ENCODE measurements at regions not wholly inside any gene's neighbourhood (a gene's known extent, or its start where the extent isn't known, plus 50 kb on each side); places are given as distances from the start of the nearest gene placed in this dataset.

DNA sequence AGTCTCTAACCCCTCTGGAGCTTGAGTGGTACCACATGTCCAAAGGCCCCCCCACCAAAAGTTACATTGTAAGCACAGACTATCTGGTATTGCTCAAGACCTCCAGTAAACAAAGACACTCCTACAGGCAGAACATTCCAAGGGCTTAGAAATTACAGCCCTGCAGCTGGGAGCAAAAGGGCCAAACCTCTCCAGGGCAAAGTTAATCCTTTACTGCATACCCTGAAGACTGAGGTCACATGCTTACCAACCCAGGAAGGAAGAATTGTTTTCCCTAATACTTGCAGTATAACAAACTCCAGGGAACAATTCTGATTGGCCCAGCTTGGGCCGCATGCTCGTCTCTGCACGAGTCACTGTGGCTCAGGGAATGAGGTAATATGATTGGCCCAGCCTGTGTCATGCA lies 266.1 kb upstream of the NR2F2 start:
- Histone ChIP-seq H3K4me3 (no peak overlapping the region), H3K36me3 (no peaks in the 10 kb centered on the region), H3K4me1 (no peaks in the 10 kb centered on the region), H3K9me3 (no peaks in the 10 kb centered on the region), H3K27ac (no peak overlapping the region), H3K27me3 (ENCODE audit: low read depth) (no peaks in the 10 kb centered on the region)
- intact Hi-C loops (cut with DNase I), result no loop called here
- DNase-seq, result no peak
- ATAC-seq, result peak; percentile 29 to 80
- TF ChIP-seq, protein P1, sequence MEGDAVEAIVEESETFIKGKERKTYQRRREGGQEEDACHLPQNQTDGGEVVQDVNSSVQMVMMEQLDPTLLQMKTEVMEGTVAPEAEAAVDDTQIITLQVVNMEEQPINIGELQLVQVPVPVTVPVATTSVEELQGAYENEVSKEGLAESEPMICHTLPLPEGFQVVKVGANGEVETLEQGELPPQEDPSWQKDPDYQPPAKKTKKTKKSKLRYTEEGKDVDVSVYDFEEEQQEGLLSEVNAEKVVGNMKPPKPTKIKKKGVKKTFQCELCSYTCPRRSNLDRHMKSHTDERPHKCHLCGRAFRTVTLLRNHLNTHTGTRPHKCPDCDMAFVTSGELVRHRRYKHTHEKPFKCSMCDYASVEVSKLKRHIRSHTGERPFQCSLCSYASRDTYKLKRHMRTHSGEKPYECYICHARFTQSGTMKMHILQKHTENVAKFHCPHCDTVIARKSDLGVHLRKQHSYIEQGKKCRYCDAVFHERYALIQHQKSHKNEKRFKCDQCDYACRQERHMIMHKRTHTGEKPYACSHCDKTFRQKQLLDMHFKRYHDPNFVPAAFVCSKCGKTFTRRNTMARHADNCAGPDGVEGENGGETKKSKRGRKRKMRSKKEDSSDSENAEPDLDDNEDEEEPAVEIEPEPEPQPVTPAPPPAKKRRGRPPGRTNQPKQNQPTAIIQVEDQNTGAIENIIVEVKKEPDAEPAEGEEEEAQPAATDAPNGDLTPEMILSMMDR (IDR thresholded peaks at IDR 0.05), result no peak

DNA sequence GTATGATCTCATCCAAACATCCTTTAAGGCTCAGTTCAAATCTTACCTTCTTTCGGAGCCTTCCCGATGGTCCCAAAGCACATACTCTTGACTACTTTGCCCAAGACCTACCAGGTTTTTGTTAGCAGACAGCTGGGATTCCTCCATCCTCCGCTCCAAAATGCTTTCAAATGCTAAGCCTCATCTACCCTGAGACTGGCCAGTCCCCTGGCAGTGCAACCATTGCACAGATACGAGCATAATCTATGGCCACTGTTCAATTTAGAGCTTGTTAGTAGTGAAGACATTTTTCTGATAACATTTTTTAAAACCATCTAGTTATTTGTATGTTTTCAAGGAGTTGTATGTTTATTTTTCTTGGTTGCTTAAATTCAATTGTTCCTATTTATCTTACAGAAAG lies 264.4 kb upstream of the NR2F2 start:
- Histone ChIP-seq H3K4me3 (no peak overlapping the region), H3K36me3 (no peaks in the 10 kb centered on the region), H3K27me3 (ENCODE audit: low read depth) (no peaks in the 10 kb centered on the region), H3K4me1 (no peaks in the 10 kb centered on the region), H3K27ac (no peak overlapping the region), H3K9me3 (no peaks in the 10 kb centered on the region)
- no peak for DNase-seq
- intact Hi-C loops (cut with DNase I), result no loop called here
- TF ChIP-seq, protein P1 (IDR thresholded peaks at IDR 0.05), result no peak
- no peak for ATAC-seq

- TF ChIP-seq, protein P1 (IDR thresholded peaks at IDR 0.05), result no peak
- Histone ChIP-seq H3K27me3 (ENCODE audit: low read depth) (no peaks in the 10 kb centered on the region), H3K36me3 (no peaks in the 10 kb centered on the region), H3K27ac (no peak overlapping the region), H3K4me1 (no peaks in the 10 kb centered on the region), H3K4me3 (no peak overlapping the region), H3K9me3 (no peaks in the 10 kb centered on the region)
- intact Hi-C loops (cut with DNase I), result no loop called here
- ATAC-seq, result no peak
- no peak for DNase-seq
Observed at GRCh38 chr15:96066852-96067495, 263.5 kb upstream of the NR2F2 start.

GRCh38 chr15:96067677-96068076 lies 262.8 kb upstream of the NR2F2 start:
- Histone ChIP-seq H3K4me1 (no peaks in the 10 kb centered on the region), H3K36me3 (no peaks in the 10 kb centered on the region), H3K27ac (no peak overlapping the region), H3K27me3 (ENCODE audit: low read depth) (no peaks in the 10 kb centered on the region), H3K4me3 (no peak overlapping the region), H3K9me3 (no peaks in the 10 kb centered on the region)
- ATAC-seq (no peak), DNase-seq (no peak)
- intact Hi-C loops (cut with DNase I), result no loop called here
- TF ChIP-seq, protein P1 (IDR thresholded peaks at IDR 0.05), result no peak

DNA sequence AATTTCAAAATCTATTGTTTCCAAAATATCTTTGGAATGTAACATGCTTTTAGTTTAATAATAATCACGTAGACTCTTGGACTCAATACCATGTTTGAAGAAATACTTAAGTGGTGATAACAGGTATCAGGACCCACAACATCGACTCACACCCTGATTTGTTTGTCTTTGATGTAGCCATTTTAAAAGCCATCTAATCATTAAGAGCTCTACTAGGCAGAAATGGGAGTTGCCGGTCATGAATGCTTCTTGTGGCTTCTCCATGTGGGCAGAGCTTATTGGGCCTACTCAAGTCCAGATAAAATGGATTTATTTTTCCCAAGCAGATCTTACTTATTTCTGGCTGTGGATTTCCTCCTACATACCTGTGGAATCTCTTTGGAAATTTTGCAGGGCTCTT lies 261.6 kb upstream of the NR2F2 start:
- Histone ChIP-seq H3K9me3 (no peaks in the 10 kb centered on the region), H3K27me3 (ENCODE audit: low read depth) (no peaks in the 10 kb centered on the region), H3K4me3 (no peak overlapping the region), H3K4me1 (no peaks in the 10 kb centered on the region), H3K27ac (no peak overlapping the region), H3K36me3 (no peaks in the 10 kb centered on the region)
- intact Hi-C loops (cut with DNase I), result no loop called here
- ATAC-seq (no peak), DNase-seq (no peak)
- TF ChIP-seq, protein P1 (IDR thresholded peaks at IDR 0.05), result no peak

Measured in lower lobe of right lung (tissue), 2 donors.